ENCODE measurements at regions not wholly inside any gene's neighbourhood (a gene's known extent, or its start where the extent isn't known, plus 50 kb on each side); places are given as distances from the start of the nearest gene placed in this dataset.

DNA sequence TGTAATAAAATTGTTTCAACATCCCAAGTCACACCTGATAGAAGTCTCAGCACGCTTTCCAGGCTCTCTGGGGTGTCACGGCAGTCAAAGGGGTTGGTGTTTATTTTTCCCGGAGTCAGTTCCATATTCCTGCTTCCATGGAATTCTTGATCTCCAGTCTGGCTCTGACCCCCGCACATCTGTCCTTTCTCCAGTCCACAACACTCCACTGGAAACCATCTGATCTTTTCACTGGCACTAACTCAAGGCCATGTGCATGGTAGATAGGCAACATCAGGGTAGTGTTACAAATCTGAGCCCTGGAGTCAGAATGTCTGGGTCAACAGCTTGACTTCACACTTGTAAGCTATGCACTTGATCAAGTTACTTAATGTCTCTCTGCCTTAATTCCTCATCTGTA is 176.2 kb downstream of the WDR11 start:
- no peak for DNase-seq

GRCh38 chr10:121032460-121032859 is 181.3 kb downstream of the WDR11 start:
- DNase-seq, result no peak

GRCh38 chr10:121033366-121033765 is 182.2 kb downstream of the WDR11 start:
- no peak for DNase-seq

DNA sequence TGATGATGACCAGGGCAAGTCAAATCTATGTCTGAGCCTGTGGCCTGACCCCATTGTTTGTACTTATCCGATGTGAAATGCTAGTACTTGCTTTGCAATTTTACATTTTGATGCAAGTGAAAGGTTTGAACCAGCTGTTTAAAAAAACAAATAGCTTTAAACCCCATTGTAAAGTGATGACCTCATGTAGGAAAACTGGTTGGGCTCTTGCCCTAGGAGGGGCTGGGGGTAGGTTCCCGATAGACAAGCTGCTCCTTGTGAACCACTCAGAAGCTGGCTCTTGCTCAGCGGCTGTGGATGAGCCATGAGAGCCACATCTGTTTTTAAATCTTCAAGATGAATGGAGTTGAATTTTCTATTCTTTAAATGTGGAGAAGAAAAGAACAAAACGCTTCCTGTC is 185.3 kb downstream of the WDR11 start:
- DNase-seq, result peak in 4 of 51 donors; percentile 4 to 13 (median 8)

DNA sequence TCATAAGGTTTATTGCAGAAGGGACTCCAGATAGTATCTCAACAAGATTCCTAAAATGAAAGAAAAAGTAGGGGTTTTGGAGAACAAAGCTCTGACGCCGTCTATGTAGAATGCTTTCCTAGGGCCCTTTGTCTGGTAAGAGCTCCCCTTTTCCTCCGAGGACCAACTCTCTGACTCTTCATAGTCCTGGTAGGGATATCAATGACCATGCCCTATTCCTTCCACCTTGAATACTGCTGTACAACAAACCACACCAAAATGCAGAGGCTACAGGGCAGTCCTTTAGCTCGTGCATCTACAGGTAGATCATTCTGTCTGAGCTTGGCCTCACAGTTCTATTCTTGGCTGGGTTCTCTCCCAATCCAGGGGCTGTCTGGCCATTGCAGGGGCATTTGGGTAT is 190.3 kb downstream of the WDR11 start:
- no peak for DNase-seq

- no peak for DNase-seq
These were observed 190.7 kb downstream of the WDR11 start for GRCh38 chr10:121041906-121042305.

- no peak for DNase-seq
These were observed 191.2 kb downstream of the WDR11 start for GRCh38 chr10:121042342-121042741.

DNA sequence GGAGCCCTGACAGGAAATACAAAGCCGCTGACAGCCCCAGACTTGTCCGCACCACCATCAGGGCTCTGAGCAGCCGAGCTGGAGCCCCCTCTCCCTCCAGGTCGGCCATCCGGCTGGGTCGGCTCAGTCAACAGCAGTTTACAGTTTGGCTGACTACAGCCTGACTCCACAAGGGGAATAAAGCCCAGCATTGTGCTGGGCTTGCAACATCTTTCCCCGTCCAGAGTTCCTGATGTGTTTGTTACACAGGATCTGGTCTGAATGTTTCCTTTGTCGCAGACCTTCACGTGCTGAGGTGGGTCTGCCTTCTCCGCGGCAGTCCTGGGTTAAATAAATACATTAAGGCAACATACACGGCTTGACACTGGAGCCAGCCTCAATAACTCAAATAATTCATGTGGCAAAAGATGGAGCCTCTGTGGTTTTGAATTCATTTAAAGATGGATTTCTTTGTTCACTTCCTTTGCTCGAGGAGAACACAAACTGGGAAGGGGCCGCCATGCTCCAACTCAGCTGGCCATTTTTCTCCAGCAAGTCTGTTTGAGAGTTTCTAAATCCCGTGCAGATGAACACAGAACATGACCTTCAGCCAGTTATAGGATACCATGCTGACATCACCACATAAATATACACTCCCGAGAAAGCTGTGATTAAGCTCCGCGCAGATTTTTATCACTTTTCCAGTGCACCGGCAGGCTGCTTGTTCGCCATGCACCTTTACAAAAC is 192.1 kb downstream of the WDR11 start:
- DNase-seq, result peak in 3 of 51 donors; percentile 2 to 4 (median 4)

DNA sequence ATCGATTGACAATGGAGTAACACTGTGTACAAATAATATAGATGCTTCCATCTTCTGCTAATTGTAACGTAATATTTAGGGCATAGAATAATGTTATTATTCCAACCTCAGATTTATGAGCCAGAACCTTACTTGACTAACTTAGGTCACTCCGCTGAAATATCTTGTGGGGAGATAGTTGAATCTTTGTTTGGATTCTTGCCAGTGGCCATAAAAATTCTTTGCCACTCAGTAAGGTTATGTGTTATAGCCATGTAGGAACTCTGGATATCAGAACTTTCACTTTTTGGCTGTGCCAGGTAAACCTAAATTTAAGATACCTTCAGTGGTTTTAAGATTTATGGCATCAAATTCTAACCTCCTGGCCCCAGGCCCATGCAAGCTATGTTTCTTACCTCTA is 197.6 kb downstream of the WDR11 start:
- DNase-seq, result no peak

- DNase-seq, result no peak
These were observed 198.3 kb downstream of the WDR11 start for GRCh38 chr10:121049489-121049888.

GRCh38 chr10:121049923-121050322 is 198.8 kb downstream of the WDR11 start:
- no peak for DNase-seq

- DNase-seq, result no peak
These were observed 200.0 kb downstream of the WDR11 start for GRCh38 chr10:121051171-121051570.

DNA sequence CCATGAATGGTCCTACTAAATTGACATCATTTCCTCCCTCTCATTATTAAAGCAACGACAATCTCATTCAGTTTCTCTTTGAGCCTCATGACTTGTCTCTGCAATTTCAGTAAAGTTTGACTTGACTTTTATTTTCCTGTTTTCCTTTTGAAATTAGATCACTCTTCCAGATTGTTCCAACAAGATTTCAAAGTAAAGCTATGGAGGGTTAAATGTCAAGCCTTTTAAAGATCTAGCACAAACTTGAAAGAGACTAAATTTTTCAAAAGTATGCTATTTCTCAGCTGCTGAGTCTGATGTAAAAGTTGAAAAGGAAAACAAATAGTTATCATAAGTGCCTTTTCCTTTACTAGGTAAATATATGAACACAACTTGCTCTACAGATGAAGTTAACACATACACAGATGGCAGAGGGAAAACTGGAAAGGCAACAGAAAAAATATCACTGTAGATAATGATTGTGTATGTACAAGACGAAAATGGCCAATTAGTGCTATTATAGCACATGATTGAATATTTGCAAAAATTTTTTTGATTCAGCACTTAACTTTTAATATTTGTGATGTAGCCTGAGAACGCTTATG is 200.6 kb downstream of the WDR11 start:
- DNase-seq, result no peak

GRCh38 chr10:121053151-121053550 is 202.0 kb downstream of the WDR11 start:
- DNase-seq, result no peak

GRCh38 chr10:121054874-121055273 is 203.7 kb downstream of the WDR11 start:
- DNase-seq, result no peak

- DNase-seq, result no peak
These were observed 206.1 kb downstream of the WDR11 start for GRCh38 chr10:121057269-121057668.

DNA sequence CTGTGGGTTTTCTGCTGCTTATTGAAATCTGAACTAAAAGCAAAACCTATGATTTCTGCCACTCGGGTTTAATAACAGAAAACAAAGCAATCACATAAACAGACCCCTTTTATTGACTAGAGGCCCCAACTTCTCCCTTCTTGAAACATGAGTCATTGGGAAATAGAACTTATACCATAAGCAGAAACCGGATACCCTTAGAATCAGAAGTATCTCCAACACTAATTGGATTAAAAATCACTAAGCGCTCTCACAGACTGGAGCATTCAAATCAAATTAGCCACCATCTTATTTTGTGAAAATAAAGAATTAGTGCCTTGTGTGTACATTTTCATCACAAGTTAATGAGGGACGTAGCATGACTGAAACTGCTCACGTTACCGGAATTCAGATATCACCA is 206.9 kb downstream of the WDR11 start:
- DNase-seq, result no peak

DNA sequence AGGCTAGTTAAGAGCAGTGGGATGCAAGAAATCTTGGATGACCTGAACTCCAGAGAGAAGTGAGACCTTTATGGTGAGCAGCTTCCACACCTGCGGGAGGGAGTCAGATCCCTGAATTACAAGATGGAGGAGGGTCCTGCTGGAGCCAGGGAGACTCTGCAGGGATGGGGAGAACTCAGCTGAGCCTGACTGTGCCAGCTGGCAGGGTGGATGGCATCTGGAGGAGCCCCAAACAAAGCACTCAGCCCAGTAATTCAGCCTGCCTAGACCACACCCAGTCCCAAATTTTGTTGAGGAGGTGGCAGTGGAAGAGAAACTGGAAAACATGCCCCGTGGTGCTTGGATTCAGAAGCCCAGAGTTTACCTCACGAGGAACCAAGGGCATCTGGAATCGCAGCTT is 208.2 kb downstream of the WDR11 start:
- DNase-seq, result no peak

GRCh38 chr10:121062115-121062514 is 211.0 kb downstream of the WDR11 start:
- DNase-seq, result no peak

DNA sequence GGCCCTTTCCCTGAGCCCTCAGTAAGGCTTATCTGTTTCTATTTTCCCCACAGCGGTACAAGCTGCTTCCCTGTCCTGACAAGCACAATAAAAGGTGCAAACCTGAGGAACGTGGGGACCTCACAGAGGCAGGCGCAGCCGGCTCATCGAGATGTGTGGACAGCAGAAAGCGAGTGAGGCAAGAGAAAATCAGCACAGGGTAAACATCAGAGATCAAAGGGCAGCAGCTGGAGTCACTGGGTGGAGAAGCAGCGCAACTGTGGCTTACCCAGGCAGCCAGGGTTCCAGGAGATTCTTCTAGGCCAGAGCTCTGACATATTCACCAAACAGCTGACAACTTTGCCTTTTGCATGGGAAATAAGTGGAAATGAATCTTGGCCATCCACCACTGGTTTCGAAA is 212.6 kb downstream of the WDR11 start:
- no peak for DNase-seq

DNA sequence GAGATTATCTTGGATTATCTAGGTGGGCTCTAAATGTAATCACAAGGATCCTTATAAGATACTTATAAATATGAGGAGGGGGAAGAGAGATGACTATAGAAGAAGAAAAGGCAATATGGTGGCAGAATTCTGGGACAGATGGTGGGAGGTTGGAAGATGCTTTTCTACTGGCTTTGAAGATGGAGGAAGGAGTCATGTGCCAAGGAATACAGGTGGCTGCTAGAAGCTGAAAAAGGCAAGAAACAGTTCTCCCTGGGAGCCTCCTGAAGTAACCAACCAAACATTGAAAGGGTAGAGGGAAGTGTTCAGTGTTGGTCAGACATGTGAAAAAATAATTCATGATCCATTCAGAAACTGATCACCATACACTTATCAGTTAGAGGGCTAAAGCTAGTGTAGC is 213.3 kb downstream of the WDR11 start:
- no peak for DNase-seq

- DNase-seq, result no peak
These were observed 214.2 kb downstream of the WDR11 start for GRCh38 chr10:121065330-121065729.

DNA sequence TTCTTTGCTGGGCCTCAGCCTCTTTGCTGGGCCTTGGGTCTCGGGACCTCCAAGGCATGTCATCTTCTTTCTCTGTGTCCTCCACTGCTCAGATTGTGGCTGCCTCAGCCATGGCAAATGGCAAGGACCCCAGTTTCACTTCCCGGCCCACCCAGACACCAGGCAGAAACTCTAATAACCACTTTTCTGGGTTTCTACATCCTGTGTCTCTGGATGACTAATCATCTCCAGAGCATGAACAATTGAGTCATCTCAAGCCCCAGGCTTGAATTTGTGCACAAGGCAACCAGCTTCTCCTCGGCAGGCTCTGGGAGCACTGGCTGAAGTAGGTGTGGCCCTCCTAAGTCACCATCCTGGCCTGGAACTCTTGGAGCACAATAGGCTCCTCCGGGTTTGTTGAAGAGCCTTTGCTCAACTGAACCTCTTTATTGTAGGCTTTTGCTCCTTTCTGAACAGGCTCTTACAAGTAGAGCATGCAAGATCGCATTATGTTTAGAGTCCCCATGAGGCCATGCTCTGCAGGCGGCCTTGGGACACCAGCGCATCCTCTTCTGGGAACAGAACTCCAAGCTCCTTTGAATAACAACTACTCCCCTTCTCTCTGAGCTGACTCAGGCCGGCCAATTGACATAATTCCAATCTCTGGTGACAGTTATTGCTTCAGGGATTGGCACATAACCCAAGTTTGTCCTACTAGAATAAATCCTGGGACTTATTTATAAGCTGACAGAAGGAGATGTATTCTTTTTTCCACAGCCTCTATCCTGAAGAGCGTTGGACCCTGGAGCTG is 218.1 kb downstream of the WDR11 start:
- peak in 3 of 51 donors; percentile 4 to 11 (median 11) for DNase-seq
